IPS DF 4.7 (cell line): ENCODE measurements at regions not wholly inside any gene's neighbourhood (a gene's known extent, or its start where the extent isn't known, plus 50 kb on each side); places are given as distances from the start of the nearest gene placed in this dataset.
"Not testable (repeated sequence)": the region's sequence is repeated elsewhere in the genome, so short reads cannot be mapped to it uniquely, and the experiment has no call there.

Experiments used
- DNase-seq: peaks from one replicate; pipeline ENCODE4 v3.0.0-alpha.2; 2013; ENCODE audit warnings: low spot score; ENCODE audit errors: extremely low read depth

GRCh38 chr9:62874745-62875599 lies 1685.1 kb downstream of the SPATA31A7 start:
- DNase-seq: not testable (repeated sequence)

GRCh38 chr9:62877552-62877951 lies 1687.7 kb downstream of the SPATA31A7 start:
- DNase-seq: not testable (repeated sequence)

- DNase-seq: not testable (repeated sequence)
These were observed 1688.2 kb downstream of the SPATA31A7 start for GRCh38 chr9:62877987-62878386.

GRCh38 chr9:62880453-62880852 lies 1690.6 kb downstream of the SPATA31A7 start:
- not testable (repeated sequence) for DNase-seq

- DNase-seq: not testable (repeated sequence)
These were observed 1691.1 kb downstream of the SPATA31A7 start for GRCh38 chr9:62880971-62881370.

- not testable (repeated sequence) for DNase-seq
These were observed 1692.0 kb downstream of the SPATA31A7 start for GRCh38 chr9:62881811-62882210.

- not testable (repeated sequence) for DNase-seq
These were observed 1692.9 kb downstream of the SPATA31A7 start for GRCh38 chr9:62882717-62883116.

GRCh38 chr9:62896692-62897091 lies 1706.9 kb downstream of the SPATA31A7 start:
- not testable (repeated sequence) for DNase-seq

- DNase-seq: not testable (repeated sequence)
These were observed 1707.8 kb downstream of the SPATA31A7 start for GRCh38 chr9:62897411-62898225.

GRCh38 chr9:62899666-62900065 lies 1709.8 kb downstream of the SPATA31A7 start:
- not testable (repeated sequence) for DNase-seq

GRCh38 chr9:62904061-62904460 lies 1714.2 kb downstream of the SPATA31A7 start:
- DNase-seq: not testable (repeated sequence)

- DNase-seq: not testable (repeated sequence)
These were observed 1715.9 kb downstream of the SPATA31A7 start for GRCh38 chr9:62905722-62906121.

- DNase-seq: not testable (repeated sequence)
These were observed 1718.0 kb downstream of the SPATA31A7 start for GRCh38 chr9:62907866-62908265.

- DNase-seq: not testable (repeated sequence)
These were observed 1718.4 kb downstream of the SPATA31A7 start for GRCh38 chr9:62908271-62908670.

- not testable (repeated sequence) for DNase-seq
These were observed 1719.6 kb downstream of the SPATA31A7 start for GRCh38 chr9:62909447-62909846.

GRCh38 chr9:62912278-62912677 lies 1722.4 kb downstream of the SPATA31A7 start:
- DNase-seq: not testable (repeated sequence)

GRCh38 chr9:62915168-62915567 lies 1725.3 kb downstream of the SPATA31A7 start:
- not testable (repeated sequence) for DNase-seq

GRCh38 chr9:62915661-62916060 lies 1725.8 kb downstream of the SPATA31A7 start:
- not testable (repeated sequence) for DNase-seq

GRCh38 chr9:62918648-62919385 lies 1729.0 kb downstream of the SPATA31A7 start:
- DNase-seq: not testable (repeated sequence)

GRCh38 chr9:62931484-62931883 lies 1741.6 kb downstream of the SPATA31A7 start:
- not testable (repeated sequence) for DNase-seq

GRCh38 chr9:62952840-62953239 lies 1763.0 kb downstream of the SPATA31A7 start:
- not testable (repeated sequence) for DNase-seq
